GM21825 (cell line): ENCODE measurements at regions not wholly inside any gene's neighbourhood (a gene's known extent, or its start where the extent isn't known, plus 50 kb on each side); places are given as distances from the start of the nearest gene placed in this dataset.
A peak's percentile ranks its signal among the peaks of the same experiment; 100 is the strongest.

Experiments used
- ATAC-seq: cut with Tn5 transposase; IDR thresholded peaks from one replicate; pipeline ENCODE4 v1.9.1; 2021; ENCODE audit warnings: mild to moderate bottlenecking, moderate library complexity; ENCODE audit not compliant: unreplicated experiment

- ATAC-seq, result no peak
Measured at GRCh38 chr9:20054734-20055133, 265.9 kb upstream of the SLC24A2 start.

GRCh38 chr9:20048985-20049384, 260.1 kb upstream of the SLC24A2 start:
- ATAC-seq, result no peak

- ATAC-seq, result no peak
Measured at GRCh38 chr9:20048437-20048836, 259.6 kb upstream of the SLC24A2 start.

- no peak for ATAC-seq
Measured at GRCh38 chr9:20044686-20045085, 255.8 kb upstream of the SLC24A2 start.

- peak; percentile 34 for ATAC-seq
Measured at GRCh38 chr9:20043461-20043860, 254.6 kb upstream of the SLC24A2 start.

- ATAC-seq, result peak; percentile 41
Measured at GRCh38 chr9:20043035-20043434, 254.2 kb upstream of the SLC24A2 start.

- ATAC-seq, result no peak
Measured at GRCh38 chr9:20042128-20042711, 253.4 kb upstream of the SLC24A2 start.

GRCh38 chr9:20041697-20042081, 252.9 kb upstream of the SLC24A2 start:
- ATAC-seq, result no peak

- ATAC-seq, result no peak
Measured at GRCh38 chr9:20040991-20041696, 252.3 kb upstream of the SLC24A2 start.

GRCh38 chr9:20037699-20038098, 248.9 kb upstream of the SLC24A2 start:
- no peak for ATAC-seq

- ATAC-seq, result no peak
Measured at GRCh38 chr9:20033511-20033910, 244.7 kb upstream of the SLC24A2 start.

- ATAC-seq, result no peak
Measured at GRCh38 chr9:20032413-20033006, 243.7 kb upstream of the SLC24A2 start.

GRCh38 chr9:20031836-20032235, 243.0 kb upstream of the SLC24A2 start:
- ATAC-seq, result no peak

GRCh38 chr9:20030671-20031070, 241.8 kb upstream of the SLC24A2 start:
- ATAC-seq, result no peak

GRCh38 chr9:20030221-20030620, 241.4 kb upstream of the SLC24A2 start:
- ATAC-seq, result no peak

- ATAC-seq, result no peak
Measured at GRCh38 chr9:20028849-20029231, 240.0 kb upstream of the SLC24A2 start.

- ATAC-seq, result no peak
Measured at GRCh38 chr9:20028192-20028848, 239.5 kb upstream of the SLC24A2 start.

- no peak for ATAC-seq
Measured at GRCh38 chr9:20023961-20024571, 235.2 kb upstream of the SLC24A2 start.

- ATAC-seq, result no peak
Measured at GRCh38 chr9:20023210-20023905, 234.5 kb upstream of the SLC24A2 start.

GRCh38 chr9:20022410-20022809, 233.6 kb upstream of the SLC24A2 start:
- ATAC-seq, result no peak

GRCh38 chr9:20016611-20017010, 227.8 kb upstream of the SLC24A2 start:
- ATAC-seq, result no peak
